HT1080 (cell line): ENCODE measurements at regions not wholly inside any gene's neighbourhood (a gene's known extent, or its start where the extent isn't known, plus 50 kb on each side); places are given as distances from the start of the nearest gene placed in this dataset.

Source experiments
- DNase-seq: peaks from one replicate; pipeline ENCODE4 v3.0.0-alpha.2; 2015; ENCODE audit warnings: low read depth

GRCh38 chr14:34138175-34138574, 187.3 kb upstream of the EGLN3 start:
- DNase-seq: no peak

- no peak for DNase-seq
These were observed 186.3 kb upstream of the EGLN3 start for GRCh38 chr14:34137001-34137745.

GRCh38 chr14:34135492-34135891, 184.6 kb upstream of the EGLN3 start:
- no peak for DNase-seq

- DNase-seq: no peak
These were observed 183.6 kb upstream of the EGLN3 start for GRCh38 chr14:34134484-34134883.

- DNase-seq: no peak
These were observed 179.2 kb upstream of the EGLN3 start for GRCh38 chr14:34129927-34130552.

GRCh38 chr14:34128665-34129064, 177.8 kb upstream of the EGLN3 start:
- DNase-seq: no peak

- DNase-seq: no peak
These were observed 175.7 kb upstream of the EGLN3 start for GRCh38 chr14:34126586-34126985.

GRCh38 chr14:34124585-34124984, 173.7 kb upstream of the EGLN3 start:
- no peak for DNase-seq

GRCh38 chr14:34122650-34123049, 171.8 kb upstream of the EGLN3 start:
- no peak for DNase-seq

- DNase-seq: no peak
These were observed 171.2 kb upstream of the EGLN3 start for GRCh38 chr14:34122081-34122480.

GRCh38 chr14:34120185-34120977, 169.5 kb upstream of the EGLN3 start:
- no peak for DNase-seq

GRCh38 chr14:34119107-34119858, 168.4 kb upstream of the EGLN3 start:
- DNase-seq: no peak

- DNase-seq: no peak
These were observed 163.1 kb upstream of the EGLN3 start for GRCh38 chr14:34113991-34114390.

- DNase-seq: no peak
These were observed 162.2 kb upstream of the EGLN3 start for GRCh38 chr14:34113005-34113511.

GRCh38 chr14:34111953-34112352, 161.1 kb upstream of the EGLN3 start:
- DNase-seq: no peak

- DNase-seq: no peak
These were observed 160.6 kb upstream of the EGLN3 start for GRCh38 chr14:34111505-34111904.

- DNase-seq: no peak
These were observed 159.7 kb upstream of the EGLN3 start for GRCh38 chr14:34110531-34110930.

- DNase-seq: no peak
These were observed 156.6 kb upstream of the EGLN3 start for GRCh38 chr14:34107441-34107840.

GRCh38 chr14:34106310-34106709, 155.4 kb upstream of the EGLN3 start:
- no peak for DNase-seq

- no peak for DNase-seq
These were observed 153.9 kb upstream of the EGLN3 start for GRCh38 chr14:34104489-34105397.
